DND-41 (cell line): ENCODE measurements at regions not wholly inside any gene's neighbourhood (a gene's known extent, or its start where the extent isn't known, plus 50 kb on each side); places are given as distances from the start of the nearest gene placed in this dataset.
"Not testable (repeated sequence)": the region's sequence is repeated elsewhere in the genome, so short reads cannot be mapped to it uniquely, and the experiment has no call there.

Source experiments
- ATAC-seq: fragments of 200-7000 bp; cut with Tn5 transposase; 3 replicates; pipeline ENCODE4 v1.9.1; 2021; ENCODE audit warnings: low read depth; ENCODE audit not compliant: insufficient read depth
- DNase-seq: peaks from one replicate; pipeline ENCODE4 v3.0.0-alpha.2; 2020
- H2AFZ ChIP-seq: 2 replicates; pipeline ENCODE4 v1.6.0; 2012; ENCODE audit warnings: low read depth, low read length
- H3K27ac ChIP-seq: 2 replicates; pipeline ENCODE4 v1.5.1; 2012; ENCODE audit warnings: low read length, inconsistent platforms
- H3K27me3 ChIP-seq: fragments of 200-600 bp; sonication (generic); 2 replicates; pipeline ENCODE4 v1.6.0; 2012; ENCODE audit warnings: low read length, mild to moderate bottlenecking, inconsistent platforms; ENCODE audit not compliant: insufficient read depth, poor library complexity
- H3K36me3 ChIP-seq: 2 replicates; pipeline ENCODE4 v1.5.1; 2012; ENCODE audit warnings: low read length, inconsistent platforms; ENCODE audit not compliant: insufficient read depth
- H3K4me1 ChIP-seq: 2 replicates; pipeline ENCODE4 v1.5.1; 2012; ENCODE audit warnings: mild to moderate bottlenecking, low read length; ENCODE audit not compliant: insufficient read depth
- H3K4me2 ChIP-seq: 2 replicates; pipeline ENCODE4 v1.6.0; 2012; ENCODE audit warnings: mild to moderate bottlenecking, moderate library complexity, low read length, inconsistent platforms; ENCODE audit not compliant: insufficient read depth
- H3K4me3 ChIP-seq, 2 experiments: fragments of 200-600 bp in 1 of 2; shearing (Covaris generic) in 1 of 2; 2 replicates each; pipeline ENCODE4 v1.5.1; 2012 to 2016; ENCODE audit warnings: inconsistent platforms in 2 of 2, low read length in 2 of 2, mild to moderate bottlenecking in 2 of 2, low read depth in 1 of 2, moderate library complexity in 1 of 2
- H3K79me2 ChIP-seq: 2 replicates; pipeline ENCODE4 v1.6.0; 2012; ENCODE audit warnings: low read length, inconsistent platforms; ENCODE audit not compliant: insufficient read depth
- H3K9ac ChIP-seq: 2 replicates; pipeline ENCODE4 v1.6.0; 2012; ENCODE audit warnings: low read depth, mild to moderate bottlenecking, inconsistent platforms, low read length, moderate library complexity
- H3K9me3 ChIP-seq: 2 replicates; pipeline ENCODE4 v1.5.1; 2012; ENCODE audit warnings: low read length, moderate library complexity, mild to moderate bottlenecking, inconsistent platforms; ENCODE audit not compliant: insufficient read depth, severe bottlenecking
- H4K20me1 ChIP-seq: 2 replicates; pipeline ENCODE4 v1.6.0; 2012; ENCODE audit warnings: low read length; ENCODE audit not compliant: insufficient read depth
- EZH2 ChIP-seq: IDR thresholded peaks from 3 replicates; pipeline ENCODE4 v1.6.1; 2012; ENCODE audit warnings: borderline replicate concordance, low read depth, mild to moderate bottlenecking, moderate library complexity, low read length, inconsistent platforms; ENCODE audit not compliant: severe bottlenecking
- TF ChIP-seq, protein P1 (sequence below): IDR thresholded peaks from 2 replicates; pipeline ENCODE4 v1.5.1; 2012; ENCODE audit warnings: borderline replicate concordance, low read length, moderate library complexity, mild to moderate bottlenecking; ENCODE audit not compliant: poor library complexity, severe bottlenecking; ENCODE audit errors: extremely low read depth

DNA sequence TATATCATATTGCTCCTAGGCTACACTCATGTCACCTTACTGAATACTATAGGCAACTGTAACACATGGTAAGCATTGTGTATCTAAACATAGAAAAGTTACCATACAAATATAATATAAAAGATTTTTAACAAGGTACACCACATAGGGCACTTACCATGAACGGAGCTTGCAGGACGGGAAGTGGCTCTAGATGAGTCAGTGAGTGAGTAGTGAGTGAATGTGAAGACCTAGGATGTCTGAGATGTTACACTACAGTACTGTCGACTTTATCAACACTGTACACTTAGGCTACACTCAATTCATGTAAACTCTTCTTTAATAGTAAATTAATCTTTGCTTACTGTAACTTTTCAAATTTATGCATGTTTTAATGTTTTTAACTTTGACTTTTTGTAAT is 81.0 kb upstream of the PLD5 start:
- Histone ChIP-seq H3K9ac (no peak overlapping the region), H3K27me3 (no peaks in the 10 kb centered on the region), H3K4me3 (no peak overlapping the region), H3K4me1 (no peaks in the 10 kb centered on the region), H3K36me3 (no peaks in the 10 kb centered on the region), H3K79me2 (no peaks in the 10 kb centered on the region), H4K20me1 (no peaks in the 10 kb centered on the region), H2AFZ (no peak overlapping the region), H3K27ac (no peak overlapping the region), H3K9me3 (no peaks in the 10 kb centered on the region), H3K4me2 (no peak overlapping the region)
- TF ChIP-seq, protein P1, sequence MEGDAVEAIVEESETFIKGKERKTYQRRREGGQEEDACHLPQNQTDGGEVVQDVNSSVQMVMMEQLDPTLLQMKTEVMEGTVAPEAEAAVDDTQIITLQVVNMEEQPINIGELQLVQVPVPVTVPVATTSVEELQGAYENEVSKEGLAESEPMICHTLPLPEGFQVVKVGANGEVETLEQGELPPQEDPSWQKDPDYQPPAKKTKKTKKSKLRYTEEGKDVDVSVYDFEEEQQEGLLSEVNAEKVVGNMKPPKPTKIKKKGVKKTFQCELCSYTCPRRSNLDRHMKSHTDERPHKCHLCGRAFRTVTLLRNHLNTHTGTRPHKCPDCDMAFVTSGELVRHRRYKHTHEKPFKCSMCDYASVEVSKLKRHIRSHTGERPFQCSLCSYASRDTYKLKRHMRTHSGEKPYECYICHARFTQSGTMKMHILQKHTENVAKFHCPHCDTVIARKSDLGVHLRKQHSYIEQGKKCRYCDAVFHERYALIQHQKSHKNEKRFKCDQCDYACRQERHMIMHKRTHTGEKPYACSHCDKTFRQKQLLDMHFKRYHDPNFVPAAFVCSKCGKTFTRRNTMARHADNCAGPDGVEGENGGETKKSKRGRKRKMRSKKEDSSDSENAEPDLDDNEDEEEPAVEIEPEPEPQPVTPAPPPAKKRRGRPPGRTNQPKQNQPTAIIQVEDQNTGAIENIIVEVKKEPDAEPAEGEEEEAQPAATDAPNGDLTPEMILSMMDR: no peak
- no peak for TF ChIP-seq EZH2
- no peak for ATAC-seq
- no peak for DNase-seq

DNA sequence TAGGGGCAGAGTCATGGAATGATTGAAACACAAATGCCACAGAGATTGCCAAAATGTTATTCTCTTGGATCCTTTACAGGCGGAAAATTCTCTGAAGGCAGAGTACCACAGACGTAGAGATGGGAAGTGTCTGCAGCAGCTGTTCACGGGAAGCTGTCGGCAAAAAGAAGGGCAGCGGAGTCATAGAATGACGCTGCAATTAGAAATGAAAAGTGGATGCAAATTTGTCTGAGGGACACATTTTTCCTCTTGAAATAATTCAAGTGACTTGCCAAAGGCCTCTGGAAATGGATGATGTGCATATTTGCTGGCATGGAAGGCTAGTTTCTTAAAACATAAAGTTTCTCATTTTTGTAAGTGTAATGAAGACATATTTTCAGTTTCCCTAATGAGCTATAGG is 77.5 kb upstream of the PLD5 start:
- no peaks in the 10 kb centered on the region for H3K27me3 ChIP-seq

DNA sequence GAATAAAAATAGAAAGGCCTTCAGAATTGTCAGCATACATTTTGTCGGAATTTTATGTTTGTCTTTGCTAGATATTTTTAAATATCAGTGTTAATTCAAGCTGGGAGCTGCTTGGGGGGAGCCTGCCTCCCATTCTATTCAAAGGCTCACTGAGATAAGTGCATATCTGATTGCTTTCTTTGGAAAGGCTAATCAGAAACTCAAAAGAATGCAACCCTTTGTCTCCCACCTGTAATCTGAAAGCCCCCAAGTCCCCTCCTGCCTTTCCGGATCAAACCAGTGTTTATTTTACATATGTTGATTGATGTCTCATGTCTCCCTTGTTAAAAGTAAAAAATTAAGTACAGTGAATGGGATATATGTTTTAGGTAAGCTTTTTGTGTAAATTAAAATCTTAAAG is 69.3 kb upstream of the PLD5 start:
- H3K27me3 ChIP-seq, H3K4me1 ChIP-seq, H3K4me3 ChIP-seq, H2AFZ ChIP-seq, H3K4me2 ChIP-seq, ATAC-seq, H3K27ac ChIP-seq, DNase-seq, H3K9ac ChIP-seq, H4K20me1 ChIP-seq, H3K9me3 ChIP-seq, H3K79me2 ChIP-seq, H3K36me3 ChIP-seq: not testable (repeated sequence)

More for the DNA sequence above, 77.5 kb upstream of the PLD5 start:
- no peak for ATAC-seq
- Histone ChIP-seq H3K9ac (no peak overlapping the region), H3K4me2 (no peak overlapping the region), H4K20me1 (no peaks in the 10 kb centered on the region), H3K4me1 (no peaks in the 10 kb centered on the region), H3K27ac (no peak overlapping the region), H3K4me3 (no peak overlapping the region), H2AFZ (no peak overlapping the region), H3K36me3 (no peaks in the 10 kb centered on the region), H3K79me2 (no peaks in the 10 kb centered on the region), H3K9me3 (no peaks in the 10 kb centered on the region)
- DNase-seq: no peak
- TF ChIP-seq, protein P1: no peak
- TF ChIP-seq EZH2: no peak

DNA sequence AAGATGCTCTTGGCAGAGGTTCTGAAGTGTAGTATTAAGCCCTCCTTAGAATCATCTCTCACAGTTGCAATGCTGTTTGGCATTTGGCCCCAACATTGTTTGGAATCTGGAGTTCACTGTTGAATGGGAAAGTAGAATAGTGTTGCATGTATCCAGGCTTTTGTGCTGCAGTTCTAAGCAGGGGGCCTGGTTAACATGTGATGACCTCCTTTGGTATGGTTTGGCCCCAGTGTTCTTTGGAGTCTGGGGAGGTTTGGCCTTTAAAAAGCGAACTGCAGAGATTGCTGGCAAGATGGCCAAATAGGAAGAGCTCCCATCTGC is 61.8 kb upstream of the PLD5 start:
- Histone ChIP-seq H2AFZ (no peak overlapping the region), H3K9me3 (no peaks in the 10 kb centered on the region), H3K4me3 (no peak overlapping the region), H3K27ac (no peak overlapping the region), H3K79me2 (no peaks in the 10 kb centered on the region), H3K4me2 (no peak overlapping the region), H3K4me1 (no peaks in the 10 kb centered on the region), H3K9ac (no peak overlapping the region), H3K36me3 (no peaks in the 10 kb centered on the region), H3K27me3 (no peaks in the 10 kb centered on the region), H4K20me1 (no peaks in the 10 kb centered on the region)
- no peak for DNase-seq
- ATAC-seq: no peak
- TF ChIP-seq EZH2: no peak
- TF ChIP-seq, protein P1: no peak
